ENCODE measurements at regions not wholly inside any gene's neighbourhood (a gene's known extent, or its start where the extent isn't known, plus 50 kb on each side); places are given as distances from the start of the nearest gene placed in this dataset.
"Not testable (repeated sequence)": the region's sequence is repeated elsewhere in the genome, so short reads cannot be mapped to it uniquely, and the experiment has no call there.

DNA sequence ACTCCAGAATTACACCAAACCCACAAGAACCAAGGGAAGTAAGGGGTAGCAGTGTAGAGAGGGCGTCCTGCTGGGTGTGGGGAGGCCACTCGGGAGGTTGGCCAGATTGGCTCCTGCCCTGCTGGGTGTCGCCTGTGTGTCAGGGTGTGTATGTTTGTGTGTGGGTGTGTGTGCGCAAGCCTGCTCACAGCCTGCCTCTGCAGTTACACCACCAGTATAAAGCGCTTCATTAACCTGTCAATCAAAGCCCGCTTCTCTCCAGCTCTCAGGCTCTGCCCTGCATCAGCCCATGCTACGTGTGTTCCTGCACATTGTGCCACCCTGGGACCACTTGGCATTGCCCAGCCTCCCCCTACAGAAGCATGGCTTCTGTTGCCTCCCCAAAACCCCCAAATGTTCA lies 83.3 kb upstream of the PAX2 start:
- no peaks in the 10 kb centered on the region for H3K9me3 ChIP-seq (ENCODE audit: control insufficient read depth, insufficient read depth, low read length)
- no peaks in the 10 kb centered on the region; the same call in 1 of the 2 replicates for H3K4me1 ChIP-seq (ENCODE audit: insufficient read depth, low read length)
- H3K9ac ChIP-seq (ENCODE audit: low read depth, low read length) = no peak overlapping the region
- H3K36me3 ChIP-seq (ENCODE audit: insufficient read depth, low read length) = no peaks in the 10 kb centered on the region

DNA sequence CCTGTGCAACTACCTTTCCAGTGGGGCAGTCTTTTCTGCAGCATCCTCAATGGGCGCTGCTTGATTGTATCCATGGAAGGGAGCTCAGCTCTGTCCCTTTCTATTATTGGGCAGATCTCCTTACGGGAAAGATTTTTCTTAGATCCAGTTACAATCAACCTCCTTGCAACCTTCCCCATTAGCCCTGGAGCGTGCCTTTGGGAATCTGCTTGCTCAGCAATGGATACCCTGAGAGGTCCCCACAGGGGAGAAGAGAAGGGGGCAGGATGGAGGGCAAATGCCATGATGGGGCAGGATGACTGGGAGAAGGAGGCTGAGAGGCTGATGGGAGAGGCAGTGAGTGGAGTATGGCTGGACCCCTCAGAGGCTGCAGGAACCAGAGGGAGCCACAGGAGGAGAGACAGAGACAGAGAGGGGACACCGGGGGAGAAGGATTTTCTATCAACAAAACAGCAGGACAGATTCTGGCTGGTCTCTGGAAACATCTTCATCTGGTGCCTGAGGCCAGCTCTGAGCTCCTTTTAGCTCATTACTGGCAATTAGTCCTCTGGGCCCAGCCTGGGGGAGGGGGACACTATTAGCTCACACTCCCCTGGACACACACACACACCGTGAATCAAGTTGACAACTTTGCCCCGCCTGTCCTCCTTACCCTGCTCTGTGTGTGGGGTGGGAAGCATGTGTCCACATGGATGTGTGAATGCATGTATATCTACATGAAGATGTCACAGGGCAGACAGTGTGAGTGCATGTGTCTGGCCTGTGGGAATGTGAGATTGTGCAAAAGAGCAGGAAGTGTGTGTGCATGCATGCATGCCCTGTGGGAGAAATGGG lies 80.8 kb upstream of the PAX2 start:
- H3K4me1 ChIP-seq (ENCODE audit: insufficient read depth, low read length) = peaks cover 7% of the 10 kb centered on the region
- no peaks in the 10 kb centered on the region for H3K9me3 ChIP-seq (ENCODE audit: control insufficient read depth, insufficient read depth, low read length)
- H3K36me3 ChIP-seq (ENCODE audit: insufficient read depth, low read length) = no peaks in the 10 kb centered on the region
- H3K9ac ChIP-seq (ENCODE audit: low read depth, low read length) = no peak overlapping the region

DNA sequence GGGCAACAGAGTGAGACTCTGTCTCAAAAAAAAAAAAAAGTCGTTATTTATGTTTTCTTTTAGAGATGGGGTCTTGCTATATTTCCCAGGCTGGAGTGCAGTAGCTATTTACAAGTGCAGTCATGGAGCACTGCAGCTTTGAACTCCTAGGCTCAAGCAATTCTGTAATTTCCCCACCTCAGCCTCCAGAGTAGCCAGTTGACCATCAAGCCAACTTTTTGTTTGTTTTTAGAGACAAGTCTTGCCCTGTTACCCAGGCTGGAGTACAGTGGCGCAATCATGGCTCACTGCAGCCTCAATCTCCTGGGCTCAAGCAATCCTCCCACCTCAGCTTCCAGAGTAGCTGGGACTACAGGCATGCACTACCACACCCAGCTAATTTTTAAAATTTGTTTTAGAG lies 78.7 kb upstream of the PAX2 start:
- not testable (repeated sequence) for H3K36me3 ChIP-seq (ENCODE audit: insufficient read depth, low read length); H3K9ac ChIP-seq (ENCODE audit: low read depth, low read length); H3K4me1 ChIP-seq (ENCODE audit: insufficient read depth, low read length); H3K9me3 ChIP-seq (ENCODE audit: control insufficient read depth, insufficient read depth, low read length)

DNA sequence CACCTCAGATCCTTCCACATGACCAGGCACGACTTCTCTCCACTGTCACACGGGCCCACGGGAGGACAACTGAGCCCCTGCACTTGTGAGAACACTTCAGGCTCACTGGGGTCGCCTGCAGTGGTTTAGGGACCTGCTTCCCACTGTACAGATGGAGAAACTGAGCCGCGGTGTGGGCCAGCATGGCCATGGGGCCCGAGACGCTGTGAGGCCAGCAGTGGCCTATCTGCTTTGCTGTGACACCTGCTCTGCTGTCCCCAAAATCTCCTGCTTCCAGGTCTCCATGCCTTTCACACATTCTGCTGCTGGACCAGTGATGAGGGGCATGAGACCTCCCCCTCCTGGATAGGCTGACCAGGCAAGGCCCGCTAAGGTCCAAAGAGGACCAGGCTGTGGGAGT lies 75.8 kb upstream of the PAX2 start:
- H3K9ac ChIP-seq (ENCODE audit: low read depth, low read length) = no peak overlapping the region

DNA sequence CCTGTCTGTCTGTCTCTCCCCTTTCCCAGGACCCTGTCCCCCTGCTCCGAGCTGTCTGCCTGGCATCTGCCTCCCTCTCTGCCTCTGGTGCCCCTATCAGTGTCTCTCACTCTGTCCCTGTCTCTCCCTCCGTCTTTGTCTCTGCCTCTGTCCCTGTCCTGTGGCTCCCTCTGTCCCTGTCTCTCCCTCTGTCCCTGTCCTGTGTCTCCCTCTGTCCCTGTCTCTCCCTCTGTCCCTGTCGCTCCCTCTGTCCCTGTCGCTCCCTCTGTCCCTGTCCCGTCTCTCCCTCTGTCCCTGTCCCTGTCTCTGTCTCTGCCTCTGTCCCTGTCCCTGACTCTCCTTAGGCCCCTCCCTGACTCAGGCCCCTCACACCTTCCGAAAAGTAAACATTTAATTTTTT lies 75.0 kb upstream of the PAX2 start:
- H3K9ac ChIP-seq (ENCODE audit: low read depth, low read length) = no peak overlapping the region

More for the DNA sequence above, 75.8 kb upstream of the PAX2 start:
- peaks cover 7% of the 10 kb centered on the region for H3K4me1 ChIP-seq (ENCODE audit: insufficient read depth, low read length)
- no peaks in the 10 kb centered on the region for H3K9me3 ChIP-seq (ENCODE audit: control insufficient read depth, insufficient read depth, low read length)
- no peaks in the 10 kb centered on the region for H3K36me3 ChIP-seq (ENCODE audit: insufficient read depth, low read length)

DNA sequence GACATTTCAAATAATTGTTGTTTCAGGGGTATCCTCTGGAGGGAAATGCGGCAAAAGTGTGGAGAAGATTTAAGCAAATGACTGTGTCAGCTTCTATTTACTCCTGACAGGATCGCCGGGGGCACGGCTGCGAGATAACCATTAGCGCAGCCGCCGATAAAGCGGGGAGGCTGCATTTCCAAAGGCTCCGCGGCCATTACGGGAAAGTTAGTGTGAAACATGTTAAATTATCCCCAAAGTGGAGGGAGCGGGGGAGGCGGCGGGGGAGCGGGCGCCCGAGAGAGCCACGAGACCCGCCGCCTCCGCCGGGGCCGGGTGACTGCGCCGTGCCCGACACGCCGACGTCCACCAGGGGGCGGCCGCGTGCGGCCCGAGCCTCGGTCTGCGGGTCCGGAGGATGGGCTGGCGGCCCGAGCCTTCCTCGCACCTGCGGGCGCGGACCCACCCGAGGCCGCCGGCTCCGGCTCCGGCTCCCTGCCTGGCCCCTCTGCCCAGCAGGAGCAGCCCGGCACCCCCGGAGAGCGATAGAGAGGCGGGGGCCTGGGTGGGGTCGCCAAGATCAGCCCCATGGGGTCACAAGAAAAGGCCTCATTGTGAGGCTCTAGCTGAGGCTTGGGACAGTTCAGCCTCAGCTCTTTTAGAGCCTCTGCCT lies 74.4 kb upstream of the PAX2 start:
- Histone ChIP-seq H3K9me3 (ENCODE audit: control insufficient read depth, insufficient read depth, low read length) (no peaks in the 10 kb centered on the region), H3K4me1 (ENCODE audit: insufficient read depth, low read length) (peaks cover 7% of the 10 kb centered on the region), H3K36me3 (ENCODE audit: insufficient read depth, low read length) (no peaks in the 10 kb centered on the region), H3K9ac (ENCODE audit: low read depth, low read length) (peak overlapping the region; percentile 59)

More for the DNA sequence above, 75.0 kb upstream of the PAX2 start:
- no peaks in the 10 kb centered on the region for H3K9me3 ChIP-seq (ENCODE audit: control insufficient read depth, insufficient read depth, low read length)
- peaks cover 7% of the 10 kb centered on the region for H3K4me1 ChIP-seq (ENCODE audit: insufficient read depth, low read length)
- no peaks in the 10 kb centered on the region for H3K36me3 ChIP-seq (ENCODE audit: insufficient read depth, low read length)

DNA sequence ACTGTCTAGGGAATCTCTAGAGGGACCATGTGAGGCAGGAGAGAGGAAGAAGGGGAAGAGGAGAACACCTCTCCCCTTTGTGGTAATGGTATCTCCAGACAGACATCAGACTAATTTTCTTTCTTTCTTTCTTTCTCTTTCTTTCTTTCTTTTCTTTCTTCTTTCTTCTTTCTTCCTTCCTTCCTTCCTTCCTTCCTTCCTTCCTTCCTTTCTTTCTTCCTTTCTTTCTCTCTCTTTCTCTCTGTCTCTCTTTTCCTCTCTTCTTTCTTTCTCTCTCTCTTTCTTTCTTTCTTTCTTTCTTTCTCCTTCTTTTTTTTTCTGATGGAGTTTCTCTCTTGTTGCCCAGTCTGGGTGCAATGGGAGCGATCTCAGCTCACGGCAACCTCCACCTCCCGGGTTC lies 73.2 kb upstream of the PAX2 start:
- no peaks in the 10 kb centered on the region for H3K36me3 ChIP-seq (ENCODE audit: insufficient read depth, low read length)
- no peak overlapping the region for H3K9ac ChIP-seq (ENCODE audit: low read depth, low read length)

DNA sequence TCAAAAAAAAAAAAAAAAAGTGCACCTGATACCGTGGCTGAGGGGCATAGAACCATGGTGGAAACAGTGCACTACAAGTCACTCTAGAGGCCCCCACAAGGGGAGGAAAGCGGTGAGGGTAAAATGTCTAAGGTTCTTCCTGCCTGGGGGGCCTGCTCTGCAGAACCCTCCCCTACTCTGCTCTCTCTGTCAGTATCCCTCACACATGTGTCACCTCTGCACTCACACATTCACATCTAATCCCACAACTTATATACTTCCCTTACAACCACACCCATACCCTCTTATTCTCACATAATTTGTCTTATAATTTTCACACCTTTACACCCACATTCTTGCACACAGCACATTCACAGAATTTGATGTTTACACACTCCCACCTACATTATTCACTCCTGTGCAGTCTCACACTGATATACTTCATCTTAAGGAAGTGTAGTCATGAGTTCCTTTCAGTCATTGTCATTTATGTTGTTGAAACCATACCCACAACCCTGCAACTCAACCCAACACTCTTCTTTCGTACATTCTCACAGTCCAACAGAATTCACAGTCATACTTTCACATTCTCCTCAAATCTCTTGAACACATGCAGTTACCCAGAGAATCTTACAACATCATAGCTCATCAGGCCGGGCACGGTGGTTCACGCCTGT lies 68.0 kb upstream of the PAX2 start:
- H3K9me3 ChIP-seq (ENCODE audit: control insufficient read depth, insufficient read depth, low read length) = no peaks in the 10 kb centered on the region
- no peak overlapping the region for H3K9ac ChIP-seq (ENCODE audit: low read depth, low read length)
- H3K36me3 ChIP-seq (ENCODE audit: insufficient read depth, low read length) = no peaks in the 10 kb centered on the region
- H3K4me1 ChIP-seq (ENCODE audit: insufficient read depth, low read length) = no peaks in the 10 kb centered on the region; the same call in 1 of the 2 replicates

More for the DNA sequence above, 73.2 kb upstream of the PAX2 start:
- no peaks in the 10 kb centered on the region for H3K9me3 ChIP-seq (ENCODE audit: control insufficient read depth, insufficient read depth, low read length)
- peaks cover 7% of the 10 kb centered on the region for H3K4me1 ChIP-seq (ENCODE audit: insufficient read depth, low read length)

DNA sequence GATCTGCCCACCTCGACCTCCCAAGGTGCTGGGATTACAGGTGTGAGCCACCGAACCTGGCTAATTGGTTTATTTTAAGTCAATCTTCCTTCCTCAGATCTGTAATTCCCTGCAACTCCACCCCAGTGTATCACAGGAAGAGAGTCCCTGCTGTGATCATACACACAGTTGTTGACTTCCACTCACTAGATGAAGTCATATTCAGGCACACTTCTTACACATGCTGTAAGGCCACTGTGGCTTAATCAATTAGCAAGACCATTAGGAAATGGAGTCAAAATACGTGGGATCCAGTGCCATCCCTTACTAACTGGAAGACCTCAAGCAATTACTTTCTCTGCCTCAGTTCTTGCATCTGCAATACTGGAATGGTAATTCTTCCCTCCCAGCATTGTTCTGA lies 66.1 kb upstream of the PAX2 start:
- no peak overlapping the region for H3K9ac ChIP-seq (ENCODE audit: low read depth, low read length)
- H3K9me3 ChIP-seq (ENCODE audit: control insufficient read depth, insufficient read depth, low read length) = no peaks in the 10 kb centered on the region
- peaks cover under 1% of the 10 kb centered on the region for H3K4me1 ChIP-seq (ENCODE audit: insufficient read depth, low read length)
- no peaks in the 10 kb centered on the region for H3K36me3 ChIP-seq (ENCODE audit: insufficient read depth, low read length)

DNA sequence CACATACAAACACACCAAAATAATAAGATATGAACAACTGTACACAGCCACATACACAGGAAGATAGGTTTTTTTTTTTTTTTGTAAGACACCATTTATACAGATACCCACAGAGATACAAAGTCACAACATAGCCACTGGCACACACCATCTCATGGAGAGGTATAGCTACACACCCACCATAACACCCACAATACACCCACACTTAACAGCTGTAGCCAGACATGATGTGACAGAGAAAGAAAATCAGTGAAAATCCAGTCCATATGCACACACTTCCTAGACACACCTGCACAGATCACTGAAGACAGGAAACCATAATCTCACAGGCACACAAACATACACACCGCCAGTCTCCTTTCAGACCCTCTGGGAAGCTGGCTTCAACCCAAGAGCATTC lies 62.4 kb upstream of the PAX2 start:
- H3K9me3 ChIP-seq (ENCODE audit: control insufficient read depth, insufficient read depth, low read length) = no peaks in the 10 kb centered on the region
- peaks cover 15% of the 10 kb centered on the region for H3K4me1 ChIP-seq (ENCODE audit: insufficient read depth, low read length)
- H3K9ac ChIP-seq (ENCODE audit: low read depth, low read length) = no peak overlapping the region

DNA sequence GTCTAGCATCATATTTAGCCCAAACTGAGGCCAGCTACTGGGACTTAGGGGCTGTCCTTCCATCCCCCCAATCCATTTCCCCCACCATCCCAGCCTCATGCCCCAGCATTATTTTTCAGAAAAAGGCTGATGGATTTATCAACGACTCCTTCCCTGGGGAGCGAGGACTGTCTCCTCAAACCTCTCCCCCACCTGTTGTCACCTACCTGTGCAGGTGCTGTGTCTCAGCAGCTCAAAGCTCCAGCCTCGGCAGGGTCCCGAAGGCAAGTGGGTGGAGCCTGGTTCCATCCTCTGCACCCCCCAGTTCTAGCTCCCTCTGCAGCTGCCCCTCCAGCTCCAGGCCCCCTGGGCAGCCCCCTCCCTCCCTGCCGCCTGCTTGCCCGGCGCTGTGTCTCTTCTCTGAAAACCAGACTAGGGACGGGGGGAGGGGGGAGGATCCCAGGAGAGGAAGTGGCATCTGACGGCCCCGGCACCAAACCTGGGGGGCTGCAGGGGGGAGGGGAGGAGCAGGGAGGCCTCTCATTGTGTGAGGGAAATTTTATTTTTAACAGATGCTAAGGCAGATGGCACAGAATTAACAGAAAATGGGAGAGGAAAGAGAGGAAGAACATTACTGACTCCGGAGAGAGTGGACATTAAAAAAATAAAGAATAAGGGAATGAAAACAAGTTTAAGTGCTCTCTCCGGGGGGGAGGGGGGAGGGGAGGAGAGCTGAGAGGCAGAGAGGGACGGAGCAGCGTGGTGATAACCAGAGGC lies 61.7 kb upstream of the PAX2 start:
- Histone ChIP-seq H3K4me1 (ENCODE audit: insufficient read depth, low read length) (peaks cover 18% of the 10 kb centered on the region), H3K36me3 (ENCODE audit: insufficient read depth, low read length) (no peaks in the 10 kb centered on the region), H3K9ac (ENCODE audit: low read depth, low read length) (no peak overlapping the region), H3K9me3 (ENCODE audit: control insufficient read depth, insufficient read depth, low read length) (no peaks in the 10 kb centered on the region)

More for the DNA sequence above, 62.4 kb upstream of the PAX2 start:
- H3K36me3 ChIP-seq (ENCODE audit: insufficient read depth, low read length) = no peaks in the 10 kb centered on the region

DNA sequence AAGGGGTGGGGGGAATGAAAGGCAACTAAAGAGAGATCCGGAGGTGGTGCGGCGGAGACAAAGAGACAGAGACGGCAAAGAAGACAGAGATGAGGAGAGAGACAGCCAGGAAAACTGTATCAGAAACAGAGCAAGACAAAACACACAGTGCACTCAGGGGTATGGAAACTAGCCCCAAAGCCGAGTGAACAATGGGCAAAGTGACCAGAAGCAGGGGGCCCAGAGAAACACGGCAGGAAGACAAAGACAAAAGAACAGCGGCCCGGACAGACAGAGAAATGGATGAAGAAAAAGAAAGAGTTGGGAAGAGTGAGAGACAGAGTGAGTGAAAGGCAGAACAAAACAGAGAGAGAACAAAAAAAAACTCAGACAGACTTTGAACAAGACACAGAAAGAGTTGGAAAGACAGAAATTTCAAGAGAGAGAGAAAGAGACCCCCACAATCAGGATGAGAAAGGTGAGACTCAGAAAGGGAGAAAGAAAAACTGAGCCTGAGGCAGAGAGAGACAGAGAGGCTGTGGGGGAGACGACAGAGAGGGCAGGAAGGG lies 60.6 kb upstream of the PAX2 start:
- peaks cover 18% of the 10 kb centered on the region for H3K4me1 ChIP-seq (ENCODE audit: insufficient read depth, low read length)
- no peaks in the 10 kb centered on the region for H3K36me3 ChIP-seq (ENCODE audit: insufficient read depth, low read length)
- no peaks in the 10 kb centered on the region for H3K9me3 ChIP-seq (ENCODE audit: control insufficient read depth, insufficient read depth, low read length)
- H3K9ac ChIP-seq (ENCODE audit: low read depth, low read length) = no peak overlapping the region; the same call in 1 of the 2 replicates

DNA sequence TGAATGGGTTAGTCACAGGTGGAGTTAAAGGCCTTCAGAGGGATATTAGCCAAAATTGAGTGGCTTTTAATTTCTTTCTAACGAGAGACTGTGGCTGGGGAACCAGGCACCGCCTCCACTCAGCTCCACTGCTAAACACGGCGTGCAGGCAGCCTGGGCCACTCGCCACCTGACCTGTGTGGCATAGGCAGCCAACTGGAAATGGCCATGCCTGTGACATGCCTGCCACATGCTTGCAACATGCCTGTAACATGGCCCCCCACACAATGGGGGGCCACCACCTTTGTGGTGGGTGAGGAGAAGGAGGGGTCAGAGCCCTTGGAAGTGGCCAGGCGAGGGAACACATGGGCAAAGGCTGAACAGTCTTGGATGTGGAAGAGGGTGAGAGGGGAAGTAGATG lies 60.1 kb upstream of the PAX2 start:
- Histone ChIP-seq H3K36me3 (ENCODE audit: insufficient read depth, low read length) (no peaks in the 10 kb centered on the region), H3K9ac (ENCODE audit: low read depth, low read length) (no peak overlapping the region), H3K9me3 (ENCODE audit: control insufficient read depth, insufficient read depth, low read length) (no peaks in the 10 kb centered on the region), H3K4me1 (ENCODE audit: insufficient read depth, low read length) (peaks cover 18% of the 10 kb centered on the region)

Data from ES-I3 (cell line).